Transverse colon (tissue), 4 donors: ENCODE measurements at regions not wholly inside any gene's neighbourhood (a gene's known extent, or its start where the extent isn't known, plus 50 kb on each side); places are given as distances from the start of the nearest gene placed in this dataset.

Experiments used
- DNase-seq: peaks from one replicate; pipeline ENCODE4 v3.0.0-alpha.2; 2019
- H3K27ac ChIP-seq, 4 donors: fragments of 200-600 bp; sonication (generic); 2 replicates each; pipeline ENCODE4 v1.5.1; 2016 to 2018; ENCODE audit warnings: inconsistent platforms in 4 of 4
- H3K27me3 ChIP-seq: fragments of 200-600 bp; sonication (generic); 2 replicates; pipeline ENCODE4 v1.5.1; 2017; ENCODE audit warnings: inconsistent platforms
- H3K36me3 ChIP-seq, 4 donors: fragments of 200-600 bp; sonication (generic); 2 replicates each; pipeline ENCODE4 v1.5.1; 2017 to 2019; ENCODE audit warnings: inconsistent platforms in 4 of 4
- H3K4me1 ChIP-seq, 4 donors: fragments of 200-600 bp; sonication (generic); 2 replicates each; pipeline ENCODE4 v1.5.1; 2017 to 2020; ENCODE audit warnings: inconsistent platforms in 4 of 4
- H3K4me3 ChIP-seq, 4 donors: fragments of 200-600 bp; sonication (generic); 1 replicate in 1 of 4; 2 replicates in 3 of 4; pipeline versions ENCODE4 v1.5.1 to v1.6.1; 2017 to 2019; ENCODE audit warnings: inconsistent platforms in 4 of 4
- H3K9me3 ChIP-seq, 2 donors: fragments of 200-600 bp; sonication (generic); 2 replicates each; pipeline ENCODE4 v1.5.1; 2017 to 2019; ENCODE audit warnings: inconsistent platforms in 2 of 2
- CTCF ChIP-seq, 5 experiments: fragments of 200-600 bp in 3 of 5; fragments of 450-650 bp in 2 of 5; sonication (generic) in 3 of 5; IDR thresholded peaks; 1 replicate in 2 of 5; 2 replicates in 3 of 5; pipeline ENCODE4 v1.5.1; 2016 to 2017; ENCODE audit warnings: antibody characterized with exemption in 5 of 5, inconsistent platforms in 3 of 5, mild to moderate bottlenecking in 2 of 5, moderate library complexity in 1 of 5
- EP300 ChIP-seq: sonication (generic); formaldehyde crosslinking; IDR thresholded peaks from one replicate; pipeline ENCODE4 v1.6.1; 2017; ENCODE audit warnings: antibody characterized with exemption, low read depth
- POLR2A ChIP-seq: fragments of 450-650 bp; IDR thresholded peaks from one replicate; pipeline ENCODE4 v1.6.1; 2016; ENCODE audit warnings: antibody characterized with exemption, mild to moderate bottlenecking, moderate library complexity
- POLR2AphosphoS5 ChIP-seq, 3 donors: sonication (generic); formaldehyde crosslinking; IDR thresholded peaks; one replicate each; pipeline ENCODE4 v1.6.1; 2016; ENCODE audit warnings: antibody characterized with exemption in 3 of 3
- WGBS, 2 donors: methylation state at CpG; one replicate each; pipeline ENCODE4 v1.1.5; 2018; ENCODE audit warnings: low coverage in 1 of 2; 5-methylcytosine and 5-hydroxymethylcytosine counted together
- in situ Hi-C, 4 donors: fragments of 200-750 bp; cut with MboI; loops; one replicate each; pipeline versions ENCODE4 v1.15.0 to v1.15.1; 2017; ENCODE audit warnings: low sequenced_read_pairs in 3 of 4, low pct_ligation_motif_present in 1 of 4, low pct_unique_long_range_greater_than_20kb in 1 of 4
- intact Hi-C: fragments of 100-400 bp; cut with DNase I; formaldehyde crosslinking; loops from one replicate; pipeline ENCODE4 v1.15.1; 2023; ENCODE audit warnings: low total_unique reads

- peak in 1 of 3 donors; percentile 50 for TF ChIP-seq POLR2AphosphoS5 (IDR thresholded peaks at IDR 0.05)
- TF ChIP-seq CTCF (IDR thresholded peaks at IDR 0.05) = no peak
- H3K4me1 ChIP-seq = peaks cover 0 to 3% (median 0%) of the 10 kb centered on the region in 4 donors
- no peak overlapping the region for H3K4me3 ChIP-seq
- H3K27me3 ChIP-seq = no peaks in the 10 kb centered on the region
- in situ Hi-C loops (no loop called here), intact Hi-C loops (no loop called here)
- H3K36me3 ChIP-seq = no peaks in the 10 kb centered on the region
- H3K9me3 ChIP-seq = no peaks in the 10 kb centered on the region
- H3K27ac ChIP-seq = no peak overlapping the region
- no peak for DNase-seq
Observed at GRCh38 chr5:101929628-101930027, 366.5 kb downstream of the SLCO4C1 start.

GRCh38 chr5:101917166-101917565 lies 378.9 kb downstream of the SLCO4C1 start:
- whole genome bisulfite sequencing, 2 donors = 43 to 49% methylated on average over 2 of the region's 2 CpGs
- no peaks in the 10 kb centered on the region for H3K36me3 ChIP-seq
- in situ Hi-C loops = no loop called here
- no peak overlapping the region for H3K4me3 ChIP-seq
- TF ChIP-seq EP300 = no peak
- TF ChIP-seq POLR2A = no peak
- no peak for TF ChIP-seq POLR2AphosphoS5 (IDR thresholded peaks at IDR 0.05)
- TF ChIP-seq CTCF (IDR thresholded peaks at IDR 0.05) = no peak
- no peak for DNase-seq
- H3K27ac ChIP-seq = no peak overlapping the region
- intact Hi-C loops = no loop called here
- H3K4me1 ChIP-seq = no peaks in the 10 kb centered on the region
- H3K27me3 ChIP-seq = no peaks in the 10 kb centered on the region
- H3K9me3 ChIP-seq = no peaks in the 10 kb centered on the region

GRCh38 chr5:101915554-101915953 lies 380.5 kb downstream of the SLCO4C1 start:
- H3K4me1 ChIP-seq = no peaks in the 10 kb centered on the region
- intact Hi-C loops (no loop called here), in situ Hi-C loops (no loop called here)
- WGBS, 2 donors = 78 to 89% methylated on average over 7 of the region's 7 CpGs
- no peaks in the 10 kb centered on the region for H3K27me3 ChIP-seq
- DNase-seq = no peak
- no peak for TF ChIP-seq EP300
- no peak for TF ChIP-seq CTCF (IDR thresholded peaks at IDR 0.05)
- no peak for TF ChIP-seq POLR2AphosphoS5 (IDR thresholded peaks at IDR 0.05)
- no peak for TF ChIP-seq POLR2A
- H3K4me3 ChIP-seq = no peak overlapping the region
- no peaks in the 10 kb centered on the region for H3K9me3 ChIP-seq
- H3K36me3 ChIP-seq = no peaks in the 10 kb centered on the region
- H3K27ac ChIP-seq = no peak overlapping the region

- H3K27me3 ChIP-seq = no peaks in the 10 kb centered on the region
- WGBS, 2 donors = 20 to 33% methylated on average over 1 of the region's 1 CpG
- DNase-seq = no peak
- no peaks in the 10 kb centered on the region for H3K4me1 ChIP-seq
- TF ChIP-seq EP300 (no peak), CTCF (IDR thresholded peaks at IDR 0.05) (no peak), POLR2A (no peak), POLR2AphosphoS5 (IDR thresholded peaks at IDR 0.05) (no peak)
- intact Hi-C loops (no loop called here), in situ Hi-C loops (no loop called here)
- no peaks in the 10 kb centered on the region for H3K9me3 ChIP-seq
- no peak overlapping the region for H3K27ac ChIP-seq
- no peaks in the 10 kb centered on the region for H3K36me3 ChIP-seq
- H3K4me3 ChIP-seq = no peak overlapping the region
Observed at GRCh38 chr5:101904736-101905135, 391.3 kb downstream of the SLCO4C1 start.
